Colonic mucosa (tissue), 4 donors: ENCODE measurements at regions not wholly inside any gene's neighbourhood (a gene's known extent, or its start where the extent isn't known, plus 50 kb on each side); places are given as distances from the start of the nearest gene placed in this dataset.

ENCODE experiments used
- DNase-seq: peaks from one replicate; pipeline ENCODE4 v3.0.0-alpha.2; 2020
- H3K27ac ChIP-seq: fragments of 200-600 bp; one replicate; pipeline ENCODE4 v1.8.0; 2021
- H3K27me3 ChIP-seq: fragments of 200-600 bp; one replicate; pipeline ENCODE4 v1.8.0; 2021
- H3K36me3 ChIP-seq: fragments of 200-600 bp; one replicate; pipeline ENCODE4 v1.8.0; 2021
- H3K4me1 ChIP-seq: fragments of 200-600 bp; one replicate; pipeline ENCODE4 v1.8.0; 2021; ENCODE audit warnings: mild to moderate bottlenecking
- H3K4me3 ChIP-seq: fragments of 200-600 bp; one replicate; pipeline ENCODE4 v1.8.0; 2021
- H3K9ac ChIP-seq, 2 donors: one replicate each; pipeline ENCODE4 v1.7.0; 2013; ENCODE audit warnings: control low read depth in 2 of 2, low read depth in 2 of 2, low read length in 2 of 2
- H3K9me3 ChIP-seq: fragments of 200-600 bp; one replicate; pipeline ENCODE4 v1.8.0; 2021
- intact Hi-C: fragments of 100-400 bp; cut with DNase I; formaldehyde crosslinking; loops from one replicate; pipeline ENCODE4 v1.14.1; 2022
- TF ChIP-seq, protein P1 (sequence below): fragments of 200-600 bp; IDR thresholded peaks from one replicate; pipeline ENCODE4 v1.8.0; 2022; ENCODE audit warnings: antibody characterized with exemption, mild to moderate bottlenecking
- donor health status: healthy.
- donor health status: DM: no; HTN: no; CAD: no.
- donor health status: DM: no; HTN: no; CAD: no.

DNA sequence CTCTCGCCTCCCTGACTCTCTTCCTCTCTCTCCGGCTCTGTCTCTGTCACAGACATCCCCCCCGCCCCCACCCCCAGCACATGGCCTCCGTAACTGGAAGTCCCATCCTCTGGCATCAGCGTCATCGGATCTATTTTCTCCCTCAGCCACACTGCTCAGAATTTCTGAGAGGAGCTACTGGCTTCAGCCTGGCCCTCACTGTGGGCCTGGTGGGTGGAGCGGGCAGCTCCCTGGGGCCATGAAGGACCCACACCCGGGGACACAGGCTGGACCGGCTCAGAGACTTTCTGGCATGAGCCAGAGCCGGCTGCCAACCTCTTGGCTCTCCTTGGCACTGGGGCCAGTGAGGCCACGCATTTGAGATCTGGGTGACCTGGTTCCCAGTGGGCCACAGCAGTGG lies 61.2 kb upstream of the CASZ1 start:
- Histone ChIP-seq H3K27ac (no peak overlapping the region), H3K9ac (no peak overlapping the region), H3K27me3 (no peaks in the 10 kb centered on the region), H3K9me3 (no peaks in the 10 kb centered on the region), H3K36me3 (no peaks in the 10 kb centered on the region), H3K4me1 (no peaks in the 10 kb centered on the region), H3K4me3 (no peak overlapping the region)
- TF ChIP-seq, protein P1, sequence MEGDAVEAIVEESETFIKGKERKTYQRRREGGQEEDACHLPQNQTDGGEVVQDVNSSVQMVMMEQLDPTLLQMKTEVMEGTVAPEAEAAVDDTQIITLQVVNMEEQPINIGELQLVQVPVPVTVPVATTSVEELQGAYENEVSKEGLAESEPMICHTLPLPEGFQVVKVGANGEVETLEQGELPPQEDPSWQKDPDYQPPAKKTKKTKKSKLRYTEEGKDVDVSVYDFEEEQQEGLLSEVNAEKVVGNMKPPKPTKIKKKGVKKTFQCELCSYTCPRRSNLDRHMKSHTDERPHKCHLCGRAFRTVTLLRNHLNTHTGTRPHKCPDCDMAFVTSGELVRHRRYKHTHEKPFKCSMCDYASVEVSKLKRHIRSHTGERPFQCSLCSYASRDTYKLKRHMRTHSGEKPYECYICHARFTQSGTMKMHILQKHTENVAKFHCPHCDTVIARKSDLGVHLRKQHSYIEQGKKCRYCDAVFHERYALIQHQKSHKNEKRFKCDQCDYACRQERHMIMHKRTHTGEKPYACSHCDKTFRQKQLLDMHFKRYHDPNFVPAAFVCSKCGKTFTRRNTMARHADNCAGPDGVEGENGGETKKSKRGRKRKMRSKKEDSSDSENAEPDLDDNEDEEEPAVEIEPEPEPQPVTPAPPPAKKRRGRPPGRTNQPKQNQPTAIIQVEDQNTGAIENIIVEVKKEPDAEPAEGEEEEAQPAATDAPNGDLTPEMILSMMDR, result no peak
- intact Hi-C loops, result no loop called here
- no peak for DNase-seq

DNA sequence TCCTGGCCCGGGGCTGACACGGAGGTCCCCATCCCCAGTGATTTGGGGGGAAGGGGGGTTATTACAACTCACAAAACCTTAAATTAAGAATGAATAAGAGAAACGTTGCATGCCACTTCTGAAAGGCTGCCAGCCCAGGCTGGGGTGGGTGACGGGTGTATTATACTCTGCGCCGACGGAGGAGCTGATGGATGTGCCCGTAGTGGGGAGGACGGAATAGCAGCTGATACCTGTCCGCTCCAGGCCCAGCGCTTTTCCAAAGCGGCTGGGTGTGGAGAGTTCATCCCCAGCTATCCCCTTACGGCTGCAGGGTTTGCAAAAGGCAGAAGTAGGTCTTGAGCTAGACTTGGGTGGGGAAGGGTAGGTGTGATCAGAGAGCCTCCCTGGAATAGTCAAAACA lies 63.8 kb upstream of the CASZ1 start:
- intact Hi-C loops, result loop anchor here (10.0 kb wide), 1 partner anchor 115 kb away; no protein-coding TSS in a partner anchor
- no peak for DNase-seq
- Histone ChIP-seq H3K27ac (no peak overlapping the region), H3K9me3 (no peaks in the 10 kb centered on the region), H3K4me1 (no peaks in the 10 kb centered on the region), H3K9ac (no peak overlapping the region), H3K27me3 (no peaks in the 10 kb centered on the region), H3K36me3 (no peaks in the 10 kb centered on the region), H3K4me3 (no peak overlapping the region)
- TF ChIP-seq, protein P1, result no peak

DNA sequence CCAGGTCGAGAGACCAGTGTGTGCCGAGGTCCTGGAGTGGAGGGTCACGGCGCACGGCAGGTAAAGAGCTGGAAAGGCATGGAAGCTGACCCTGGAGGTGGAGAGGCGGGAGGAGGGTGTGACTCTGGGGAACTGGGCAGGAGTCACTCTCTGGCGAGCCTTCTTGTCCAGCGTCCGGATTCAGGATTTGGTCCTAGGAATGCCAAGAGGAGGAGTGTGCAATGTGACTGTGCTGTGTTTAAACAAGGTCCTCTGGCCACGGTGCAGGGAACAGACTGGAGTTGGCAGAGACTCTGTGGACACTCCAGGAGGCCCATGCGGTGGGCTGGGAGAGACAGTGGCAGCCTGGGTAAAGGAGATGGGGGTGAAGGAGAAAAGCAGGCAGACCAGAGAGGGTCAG lies 64.2 kb upstream of the CASZ1 start:
- H3K9me3 ChIP-seq, result no peaks in the 10 kb centered on the region
- no peak for DNase-seq
- TF ChIP-seq, protein P1, result no peak
- no peak overlapping the region for H3K27ac ChIP-seq
- H3K4me1 ChIP-seq, result no peaks in the 10 kb centered on the region
- no peaks in the 10 kb centered on the region for H3K27me3 ChIP-seq
- H3K36me3 ChIP-seq, result no peaks in the 10 kb centered on the region
- no peak overlapping the region for H3K4me3 ChIP-seq
- intact Hi-C loops, result loop anchor here (10.0 kb wide), 1 partner anchor 116 kb away; no protein-coding TSS in a partner anchor
- H3K9ac ChIP-seq, result no peak overlapping the region

DNA sequence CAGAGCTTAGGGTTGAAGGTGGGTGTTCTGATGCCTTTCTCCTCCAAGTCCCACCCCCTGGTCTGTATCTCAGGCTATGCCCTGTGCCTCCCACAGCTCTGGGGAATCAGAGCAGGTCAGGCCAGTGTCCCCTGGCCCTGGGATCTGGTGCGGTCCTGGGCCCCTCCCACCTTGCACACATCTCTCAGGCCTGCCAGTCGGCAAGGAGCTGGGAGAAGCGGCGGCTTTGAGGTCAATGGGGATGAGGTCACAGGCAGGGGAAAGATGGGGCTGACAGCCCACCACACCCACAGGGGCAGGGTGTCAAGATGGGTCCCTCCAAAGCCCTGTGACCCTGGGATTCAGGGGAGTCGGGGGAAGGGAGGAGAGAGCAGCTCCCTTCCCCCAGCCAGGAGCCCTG lies 65.4 kb upstream of the CASZ1 start:
- Histone ChIP-seq H3K9me3 (no peaks in the 10 kb centered on the region), H3K27me3 (peaks cover 6% of the 10 kb centered on the region), H3K9ac (no peak overlapping the region), H3K36me3 (no peaks in the 10 kb centered on the region), H3K4me3 (no peak overlapping the region), H3K27ac (no peak overlapping the region), H3K4me1 (no peaks in the 10 kb centered on the region)
- TF ChIP-seq, protein P1, result no peak
- intact Hi-C loops, result loop anchor here (10.0 kb wide), 1 partner anchor 117 kb away; no protein-coding TSS in a partner anchor
- DNase-seq, result no peak

DNA sequence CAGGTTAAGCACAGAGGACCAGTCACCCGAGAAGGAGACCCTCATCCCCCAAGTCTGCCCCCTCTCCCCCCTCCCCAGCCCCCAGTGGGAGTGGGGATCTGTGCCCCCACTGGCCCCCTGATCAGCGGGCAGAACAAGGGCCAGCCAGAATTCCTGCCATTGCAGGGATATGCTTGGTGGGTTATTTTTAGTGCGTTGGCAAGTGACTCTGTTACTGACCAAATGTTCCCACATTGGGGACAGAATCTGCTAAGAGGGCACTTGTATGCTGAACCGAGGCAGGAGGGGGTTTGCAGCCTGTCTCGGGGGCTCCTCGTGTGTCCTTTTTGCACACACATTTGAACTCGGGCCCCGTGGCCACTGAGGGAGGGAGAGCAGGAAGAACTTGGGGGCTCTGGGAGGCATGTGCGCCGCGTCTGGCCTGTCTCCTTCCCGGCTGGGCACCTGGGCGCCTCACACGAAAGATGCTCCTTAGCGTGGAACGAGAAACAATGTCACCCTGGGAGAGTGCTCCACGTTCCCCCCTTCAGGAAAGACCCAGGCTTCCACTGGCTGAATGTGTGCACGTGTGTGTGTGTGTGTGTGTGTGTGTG lies 66.4 kb upstream of the CASZ1 start:
- Histone ChIP-seq H3K27me3 (peaks cover 6% of the 10 kb centered on the region), H3K9ac (no peak overlapping the region), H3K4me1 (no peaks in the 10 kb centered on the region), H3K36me3 (no peaks in the 10 kb centered on the region), H3K4me3 (no peak overlapping the region), H3K27ac (no peak overlapping the region), H3K9me3 (no peaks in the 10 kb centered on the region)
- intact Hi-C loops, result loop anchor here (10.0 kb wide), 1 partner anchor 118 kb away; no protein-coding TSS in a partner anchor
- TF ChIP-seq, protein P1, result no peak
- no peak for DNase-seq
